ENCODE measurements at regions not wholly inside any gene's neighbourhood (a gene's known extent, or its start where the extent isn't known, plus 50 kb on each side); places are given as distances from the start of the nearest gene placed in this dataset.
A peak's percentile ranks its signal among the peaks of the same experiment; 100 is the strongest.

- Histone ChIP-seq H3K4me1 (ENCODE audit: insufficient read depth, low read length) (peaks cover 8% of the 10 kb centered on the region), H3K36me3 (replicated peaks in 1 of 2; ENCODE audit: control insufficient read depth in 1 of 2, insufficient read depth in 2 of 2, low read length in 2 of 2) (no peaks in the 10 kb centered on the region), H3K79me2 (ENCODE audit: insufficient read depth, low read length) (no peaks in the 10 kb centered on the region), H4K20me1 (ENCODE audit: insufficient read depth, low read length) (no peaks in the 10 kb centered on the region), H3K27me3 (ENCODE audit: control insufficient read depth in 1 of 2, insufficient read depth in 2 of 2, low read length in 2 of 2) (no peaks in the 10 kb centered on the region), H3K4me2 (ENCODE audit: low read depth, low read length) (0 out of 2 replicates have a peak overlapping the region, but pooled peaks have one; percentile 4), H2AFZ (ENCODE audit: low read length) (no peak overlapping the region), H3K27ac (ENCODE audit: extremely low read length, insufficient read depth, low read length) (no peak overlapping the region), H3K4me3 (replicated peaks in 1 of 3; ENCODE audit: insufficient read depth in 1 of 3, low read depth in 2 of 3, low read length in 3 of 3) (no peak overlapping the region), H3K9ac (ENCODE audit: insufficient read depth, low read depth, low read length) (no peak overlapping the region), H3K9me3 (ENCODE audit: low read length) (peaks cover 52% of the 10 kb centered on the region)
- ATAC-seq (peak; percentile 90), DNase-seq (ENCODE audit: low spot score) (peak; percentile 71), FAIRE-seq (peak; percentile 89)
- CTCF ChIA-PET (ENCODE audit: low intra/inter-chr PET ratio, low total read pairs): interaction anchor here (1.5 to 1.8 kb wide), 4 partner anchors 917 to 1858 kb away, joined by 3 to 14 read pairs (median 6); no protein-coding TSS in a partner anchor
- no TSS peak for BruUV-seq (replicated peaks)
- WGBS (ENCODE audit: low lambda C conversion rate): 0% methylated on average over 3 of the region's 3 CpGs
- POLR2A ChIA-PET: no interaction called here
- intact Hi-C loops (cut with micrococcal nuclease; ENCODE audit: unreplicated experiment): loop anchor here (5.0 kb wide), 1 partner anchor 1719 kb away; no protein-coding TSS in a partner anchor
- in situ Hi-C loops (cut with HindIII; ENCODE audit: extremely low pct_ligation_motif_present, low pct_unique_long_range_greater_than_20kb): loop anchor here (10.0 to 25.0 kb wide), 2 partner anchors 1142 to 1854 kb away; no protein-coding TSS in a partner anchor
- TF ChIP-seq RAD21 (CRISPR knock-in tag; IDR thresholded peaks at IDR 0.05) (peak; percentile 42; the same call in 1 of the 2 replicates), ZNF629 (CRISPR knock-in tag; conservative IDR thresholded peaks at IDR 0.05) (no peak), ZNF230 (CRISPR knock-in tag; IDR thresholded peaks at IDR 0.05) (no peak), CTCF (CRISPR knock-in tag; IDR thresholded peaks at IDR 0.05) (peak; percentile 74), SMC3 (IDR thresholded peaks at IDR 0.05; ENCODE audit: low read length) (peak; percentile 80; the same call in 1 of the 2 replicates), MNT (IDR thresholded peaks at IDR 0.05) (no peak), STAG1 (CRISPR knock-in tag; IDR thresholded peaks at IDR 0.05) (peak; percentile 90), RNF2 (conservative IDR thresholded peaks at IDR 0.05; ENCODE audit: low read depth) (no peak), ZNF512 (CRISPR knock-in tag; IDR thresholded peaks at IDR 0.05) (no peak), ZFX (CRISPR knock-in tag; IDR thresholded peaks at IDR 0.05; ENCODE audit: low read depth) (no peak), ZNF646 (CRISPR knock-in tag; IDR thresholded peaks at IDR 0.05) (0 out of 2 replicates have a peak, but pooled peaks have one; percentile 22), ZNF530 (CRISPR knock-in tag; IDR thresholded peaks at IDR 0.05; ENCODE audit: low read depth) (no peak), BHLHE40 (IDR thresholded peaks at IDR 0.05; ENCODE audit: low read length) (no peak), PCBP2 (optimal IDR thresholded peaks at IDR 0.05; ENCODE audit: low read depth, low read length, poor library complexity, severe bottlenecking) (no peak)
These were observed 789.9 kb upstream of the KIF2B start for GRCh38 chr17:53032861-53033271.

Measured in HepG2 (cell line).